Neural cell (in vitro differentiated cells): ENCODE measurements at regions not wholly inside any gene's neighbourhood (a gene's known extent, or its start where the extent isn't known, plus 50 kb on each side); places are given as distances from the start of the nearest gene placed in this dataset.

Experiments
- EP300 ChIP-seq: fragments of 450-650 bp; conservative IDR thresholded peaks from 2 replicates; pipeline ENCODE4 v1.6.1; 2014; ENCODE audit warnings: antibody characterized with exemption, mild to moderate bottlenecking, moderate library complexity; ENCODE audit not compliant: poor library complexity, severe bottlenecking
- EZH2 ChIP-seq: fragments of 200-600, 300-800 bp; shearing (Covaris generic), sonication (generic); IDR thresholded peaks from 2 replicates; pipeline ENCODE4 v1.6.1; 2014; ENCODE audit warnings: antibody characterized with exemption, low read length, borderline replicate concordance, mild to moderate bottlenecking; ENCODE audit not compliant: insufficient read depth, poor library complexity, severe bottlenecking
- POLR2AphosphoS5 ChIP-seq: IDR thresholded peaks from 2 replicates; pipeline ENCODE4 v1.6.1; 2012
- RAD21 ChIP-seq: fragments of 450-650 bp; conservative IDR thresholded peaks from 2 replicates; pipeline ENCODE4 v1.6.1; 2014; ENCODE audit warnings: antibody characterized with exemption, mild to moderate bottlenecking, moderate library complexity
- SMC3 ChIP-seq: fragments of 450-650 bp; conservative IDR thresholded peaks from 2 replicates; pipeline ENCODE4 v1.6.1; 2014; ENCODE audit warnings: antibody characterized with exemption, mild to moderate bottlenecking, moderate library complexity; ENCODE audit not compliant: poor library complexity
- TAF1 ChIP-seq: IDR thresholded peaks from 2 replicates; pipeline ENCODE4 v1.6.1; 2012; ENCODE audit warnings: low read depth
- TF ChIP-seq, protein P1 (sequence below): fragments of 450-650 bp; IDR thresholded peaks from 2 replicates; pipeline ENCODE4 v1.5.1; 2014; ENCODE audit warnings: antibody characterized with exemption, mild to moderate bottlenecking, moderate library complexity; ENCODE audit not compliant: poor library complexity, severe bottlenecking
- TF ChIP-seq, protein P2 (sequence below): IDR thresholded peaks from 2 replicates; pipeline ENCODE4 v1.6.1; 2012; ENCODE audit warnings: borderline replicate concordance

DNA sequence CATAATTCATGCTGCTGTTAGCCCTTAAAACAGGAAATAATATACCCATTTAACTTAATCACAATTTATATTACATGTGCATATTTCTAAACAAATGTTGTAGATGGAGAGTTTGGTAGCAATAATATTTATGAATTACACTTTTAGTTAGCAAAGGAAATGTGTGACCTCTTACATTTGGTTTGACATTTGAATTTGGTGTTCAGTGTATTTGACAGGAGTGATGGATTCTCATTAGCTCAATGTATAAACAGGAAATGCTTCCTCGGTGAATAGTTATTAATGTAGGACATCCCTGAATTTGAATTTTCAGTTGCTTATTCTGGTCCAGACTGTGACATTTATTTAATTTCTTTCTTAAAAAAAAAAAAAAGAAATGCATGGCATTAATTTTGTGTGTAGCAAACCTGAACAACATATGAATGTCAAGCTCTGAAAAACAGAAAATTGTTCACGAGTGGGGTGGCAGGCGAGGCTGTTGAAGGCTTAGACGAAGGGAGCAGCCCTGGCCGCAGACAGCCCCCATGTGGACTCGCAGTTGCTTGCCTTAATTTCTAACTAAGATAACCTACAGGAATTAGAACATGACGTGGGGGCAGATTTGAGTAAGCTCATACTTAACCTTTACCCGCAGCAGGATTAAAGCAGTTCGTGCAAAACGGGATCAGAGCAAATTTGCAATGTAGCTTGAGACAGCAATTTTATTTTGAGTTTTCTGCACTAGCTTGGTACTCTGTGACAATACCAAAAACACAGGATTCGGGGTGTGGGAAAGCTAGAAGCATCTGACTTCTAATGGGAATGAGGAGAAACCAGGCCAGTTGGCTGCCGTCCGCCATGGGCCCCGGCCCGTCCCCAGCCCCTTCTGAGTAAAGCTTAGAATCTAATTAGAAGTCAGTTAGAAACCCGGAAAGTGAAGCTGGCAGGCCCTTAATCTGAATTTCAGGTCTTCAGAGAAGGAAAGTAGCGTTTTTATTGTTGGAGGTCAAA is 134.3 kb downstream of the MACROH2A1 start:
- TF ChIP-seq, protein P1, sequence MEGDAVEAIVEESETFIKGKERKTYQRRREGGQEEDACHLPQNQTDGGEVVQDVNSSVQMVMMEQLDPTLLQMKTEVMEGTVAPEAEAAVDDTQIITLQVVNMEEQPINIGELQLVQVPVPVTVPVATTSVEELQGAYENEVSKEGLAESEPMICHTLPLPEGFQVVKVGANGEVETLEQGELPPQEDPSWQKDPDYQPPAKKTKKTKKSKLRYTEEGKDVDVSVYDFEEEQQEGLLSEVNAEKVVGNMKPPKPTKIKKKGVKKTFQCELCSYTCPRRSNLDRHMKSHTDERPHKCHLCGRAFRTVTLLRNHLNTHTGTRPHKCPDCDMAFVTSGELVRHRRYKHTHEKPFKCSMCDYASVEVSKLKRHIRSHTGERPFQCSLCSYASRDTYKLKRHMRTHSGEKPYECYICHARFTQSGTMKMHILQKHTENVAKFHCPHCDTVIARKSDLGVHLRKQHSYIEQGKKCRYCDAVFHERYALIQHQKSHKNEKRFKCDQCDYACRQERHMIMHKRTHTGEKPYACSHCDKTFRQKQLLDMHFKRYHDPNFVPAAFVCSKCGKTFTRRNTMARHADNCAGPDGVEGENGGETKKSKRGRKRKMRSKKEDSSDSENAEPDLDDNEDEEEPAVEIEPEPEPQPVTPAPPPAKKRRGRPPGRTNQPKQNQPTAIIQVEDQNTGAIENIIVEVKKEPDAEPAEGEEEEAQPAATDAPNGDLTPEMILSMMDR, result no peak
- TF ChIP-seq EZH2 (no peak), RAD21 (no peak), EP300 (no peak), POLR2AphosphoS5 (no peak), TAF1 (no peak), SMC3 (no peak)
- TF ChIP-seq, protein P2, sequence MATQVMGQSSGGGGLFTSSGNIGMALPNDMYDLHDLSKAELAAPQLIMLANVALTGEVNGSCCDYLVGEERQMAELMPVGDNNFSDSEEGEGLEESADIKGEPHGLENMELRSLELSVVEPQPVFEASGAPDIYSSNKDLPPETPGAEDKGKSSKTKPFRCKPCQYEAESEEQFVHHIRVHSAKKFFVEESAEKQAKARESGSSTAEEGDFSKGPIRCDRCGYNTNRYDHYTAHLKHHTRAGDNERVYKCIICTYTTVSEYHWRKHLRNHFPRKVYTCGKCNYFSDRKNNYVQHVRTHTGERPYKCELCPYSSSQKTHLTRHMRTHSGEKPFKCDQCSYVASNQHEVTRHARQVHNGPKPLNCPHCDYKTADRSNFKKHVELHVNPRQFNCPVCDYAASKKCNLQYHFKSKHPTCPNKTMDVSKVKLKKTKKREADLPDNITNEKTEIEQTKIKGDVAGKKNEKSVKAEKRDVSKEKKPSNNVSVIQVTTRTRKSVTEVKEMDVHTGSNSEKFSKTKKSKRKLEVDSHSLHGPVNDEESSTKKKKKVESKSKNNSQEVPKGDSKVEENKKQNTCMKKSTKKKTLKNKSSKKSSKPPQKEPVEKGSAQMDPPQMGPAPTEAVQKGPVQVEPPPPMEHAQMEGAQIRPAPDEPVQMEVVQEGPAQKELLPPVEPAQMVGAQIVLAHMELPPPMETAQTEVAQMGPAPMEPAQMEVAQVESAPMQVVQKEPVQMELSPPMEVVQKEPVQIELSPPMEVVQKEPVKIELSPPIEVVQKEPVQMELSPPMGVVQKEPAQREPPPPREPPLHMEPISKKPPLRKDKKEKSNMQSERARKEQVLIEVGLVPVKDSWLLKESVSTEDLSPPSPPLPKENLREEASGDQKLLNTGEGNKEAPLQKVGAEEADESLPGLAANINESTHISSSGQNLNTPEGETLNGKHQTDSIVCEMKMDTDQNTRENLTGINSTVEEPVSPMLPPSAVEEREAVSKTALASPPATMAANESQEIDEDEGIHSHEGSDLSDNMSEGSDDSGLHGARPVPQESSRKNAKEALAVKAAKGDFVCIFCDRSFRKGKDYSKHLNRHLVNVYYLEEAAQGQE, result no peak
